CD14-positive monocyte (primary cell): ENCODE measurements at regions not wholly inside any gene's neighbourhood (a gene's known extent, or its start where the extent isn't known, plus 50 kb on each side); places are given as distances from the start of the nearest gene placed in this dataset.

ENCODE experiments used
- DNase-seq, 3 donors: peaks; one replicate each; pipeline ENCODE4 v3.0.0-alpha.2; 2011 to 2022
- H2AFZ ChIP-seq: 2 replicates; pipeline ENCODE4 v1.6.0; 2012; ENCODE audit warnings: mild to moderate bottlenecking, low read depth, low read length, inconsistent platforms; ENCODE audit not compliant: insufficient read depth, poor library complexity, severe bottlenecking
- H3K27ac ChIP-seq, 2 donors: 1 replicate in 1 of 2; 2 replicates in 1 of 2; pipeline ENCODE4 v1.5.1; 2012 to 2013; ENCODE audit warnings: low read length in 2 of 2, control low read depth in 1 of 2, inconsistent platforms in 1 of 2, low read depth in 1 of 2, mild to moderate bottlenecking in 1 of 2
- H3K27me3 ChIP-seq, 2 donors: one replicate each; pipeline versions ENCODE4 v1.6.0 to v1.6.1; 2011 to 2013; ENCODE audit warnings: low read length in 2 of 2; ENCODE audit not compliant: control insufficient read depth in 2 of 2, insufficient read depth in 2 of 2
- H3K36me3 ChIP-seq, 2 donors: replicated peaks in 1 of 2; 1 replicate in 1 of 2; 2 replicates in 1 of 2; pipeline versions ENCODE4 v1.5.1 to v1.6.1; 2012 to 2013; ENCODE audit warnings: low read length in 2 of 2, control low read depth in 1 of 2, inconsistent platforms in 1 of 2, mild to moderate bottlenecking in 1 of 2; ENCODE audit not compliant: insufficient read depth in 2 of 2, control insufficient read depth in 1 of 2
- H3K4me1 ChIP-seq, 2 donors: 1 replicate in 1 of 2; 2 replicates in 1 of 2; pipeline versions ENCODE4 v1.5.1 to v1.6.1; 2012 to 2013; ENCODE audit warnings: low read length in 2 of 2, control low read depth in 1 of 2, inconsistent platforms in 1 of 2, mild to moderate bottlenecking in 1 of 2, moderate library complexity in 1 of 2; ENCODE audit not compliant: insufficient read depth in 2 of 2, control insufficient read depth in 1 of 2
- H3K4me2 ChIP-seq: replicated peaks from 2 replicates; pipeline ENCODE3; 2012; ENCODE audit warnings: low read length, moderate library complexity, mild to moderate bottlenecking; ENCODE audit not compliant: poor library complexity, severe bottlenecking; ENCODE audit errors: extremely low read depth
- H3K4me3 ChIP-seq, 3 experiments: fragments of 200-600 bp in 1 of 3; sonication (generic) in 1 of 3; replicated peaks in 1 of 3; 1 replicate in 2 of 3; 2 replicates in 1 of 3; pipeline ENCODE4 v1.5.1; 2011 to 2013; ENCODE audit warnings: low read length in 3 of 3, mild to moderate bottlenecking in 3 of 3, control low read depth in 2 of 3, low read depth in 2 of 3, inconsistent platforms in 1 of 3, moderate library complexity in 1 of 3
- H3K79me2 ChIP-seq: 2 replicates; pipeline ENCODE4 v1.6.0; 2012; ENCODE audit warnings: mild to moderate bottlenecking, control low read depth, inconsistent platforms, low read length, moderate library complexity; ENCODE audit not compliant: insufficient read depth
- H3K9ac ChIP-seq: 2 replicates; pipeline ENCODE4 v1.6.0; 2017; ENCODE audit warnings: low read length, mild to moderate bottlenecking; ENCODE audit not compliant: insufficient read depth, poor library complexity, severe bottlenecking
- H3K9me3 ChIP-seq, 2 donors: replicated peaks in 1 of 2; 1 replicate in 1 of 2; 2 replicates in 1 of 2; pipeline versions ENCODE4 v1.5.1 to v1.6.1; 2012 to 2013; ENCODE audit warnings: low read length in 2 of 2, control low read depth in 1 of 2; ENCODE audit not compliant: control insufficient read depth in 1 of 2, insufficient read depth in 1 of 2
- H4K20me1 ChIP-seq: 2 replicates; pipeline ENCODE4 v1.6.0; 2012; ENCODE audit warnings: mild to moderate bottlenecking, low read length, control low read depth, moderate library complexity; ENCODE audit not compliant: insufficient read depth
- H3K27ac Mint-ChIP-seq, 7 donors: one replicate each; pipeline ENCODE4 v1.8.0; 2020; ENCODE audit warnings: mild to moderate bottlenecking in 7 of 7, mixed read lengths in 7 of 7, moderate library complexity in 6 of 7, inconsistent platforms in 2 of 7
- H3K27me3 Mint-ChIP-seq, 3 donors: one replicate each; pipeline ENCODE4 v1.8.0; 2021 to 2022; ENCODE audit warnings: low read depth in 3 of 3, mild to moderate bottlenecking in 3 of 3, mixed read lengths in 3 of 3, moderate library complexity in 3 of 3, inconsistent platforms in 1 of 3
- H3K36me3 Mint-ChIP-seq, 2 donors: one replicate each; pipeline ENCODE4 v1.8.0; 2020; ENCODE audit warnings: mixed read lengths in 2 of 2, inconsistent platforms in 1 of 2, mild to moderate bottlenecking in 1 of 2
- H3K4me1 Mint-ChIP-seq: one replicate; pipeline ENCODE4 v1.8.0; 2020; ENCODE audit warnings: mild to moderate bottlenecking, mixed read lengths
- H3K4me3 Mint-ChIP-seq, 2 donors: one replicate each; pipeline ENCODE4 v1.8.0; 2020; ENCODE audit warnings: mild to moderate bottlenecking in 2 of 2, mixed read lengths in 2 of 2, moderate library complexity in 1 of 2
- H3K9me3 Mint-ChIP-seq, 7 donors: one replicate each; pipeline ENCODE4 v1.8.0; 2020 to 2022; ENCODE audit warnings: mixed read lengths in 7 of 7, mild to moderate bottlenecking in 6 of 7, moderate library complexity in 6 of 7, inconsistent platforms in 2 of 7
- CTCF ChIP-seq: fragments of 200-600 bp; IDR thresholded peaks from one replicate; pipeline ENCODE4 v1.8.0; 2022; ENCODE audit warnings: antibody characterized with exemption, mild to moderate bottlenecking
- WGBS: methylation state at CpG from one replicate; pipeline ENCODE4 v1.1.5; 2013; ENCODE audit warnings: missing lambda C conversion rate; ENCODE audit not compliant: insufficient coverage; 5-methylcytosine and 5-hydroxymethylcytosine counted together
- intact Hi-C, 2 donors: fragments of 100-400 bp; cut with micrococcal nuclease; formaldehyde crosslinking; loops; one replicate each; pipeline versions ENCODE4 v1.15.0 to v1.15.1; 2023

DNA sequence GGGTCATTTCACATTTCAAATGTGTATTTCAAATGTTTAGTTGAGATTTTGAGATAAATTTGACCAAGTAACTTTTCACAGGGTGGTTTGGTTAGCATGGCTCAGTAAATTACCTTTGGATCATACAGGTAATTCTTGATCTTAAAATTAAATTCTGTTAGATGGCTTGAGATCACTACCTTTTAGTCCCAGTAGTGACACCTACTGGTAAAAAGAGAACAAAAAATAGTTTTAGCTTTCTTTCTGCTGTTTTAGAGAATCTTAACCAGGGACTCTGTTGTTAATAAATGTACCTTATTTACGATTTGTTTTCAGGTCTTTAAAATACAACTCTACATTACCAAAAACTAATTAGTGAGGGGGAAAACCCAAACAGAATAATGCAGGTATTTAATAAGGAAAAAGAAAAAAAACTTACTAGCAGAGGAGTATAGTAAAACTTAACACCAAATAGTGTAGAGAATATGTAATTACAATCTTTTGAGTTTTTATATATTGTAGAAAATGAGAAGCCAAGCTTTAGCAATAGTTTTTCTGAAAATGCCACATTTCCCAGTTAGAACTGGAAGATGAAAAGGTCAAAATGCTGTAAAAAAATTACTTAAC, 620.3 kb upstream of the AGTR1 start:
- WGBS = no CpG with 5 or more reads among the region's 1 CpG
- no peaks in the 10 kb centered on the region for H3K36me3 ChIP-seq
- H3K9me3 Mint-ChIP-seq = no peaks in the 10 kb centered on the region
- H4K20me1 ChIP-seq = no peaks in the 10 kb centered on the region
- H3K9me3 ChIP-seq = no peaks in the 10 kb centered on the region
- H3K36me3 Mint-ChIP-seq = no peaks in the 10 kb centered on the region
- DNase-seq = peak in 1 of 3 donors; percentile 0
- no peak overlapping the region for H3K4me3 ChIP-seq
- no peak overlapping the region for H3K27ac Mint-ChIP-seq
- no peak overlapping the region for H3K9ac ChIP-seq
- H3K4me3 Mint-ChIP-seq = no peak overlapping the region
- intact Hi-C loops = no loop called here
- H3K4me1 ChIP-seq = no peaks in the 10 kb centered on the region
- no peaks in the 10 kb centered on the region for H3K79me2 ChIP-seq
- no peaks in the 10 kb centered on the region for H3K27me3 ChIP-seq
- H2AFZ ChIP-seq = no peak overlapping the region
- no peak overlapping the region for H3K4me2 ChIP-seq
- H3K27me3 Mint-ChIP-seq = peaks cover 0 to 2% (median 0%) of the 10 kb centered on the region in 3 donors
- TF ChIP-seq CTCF = peak; percentile 40
- no peak overlapping the region for H3K27ac ChIP-seq
- no peaks in the 10 kb centered on the region for H3K4me1 Mint-ChIP-seq

DNA sequence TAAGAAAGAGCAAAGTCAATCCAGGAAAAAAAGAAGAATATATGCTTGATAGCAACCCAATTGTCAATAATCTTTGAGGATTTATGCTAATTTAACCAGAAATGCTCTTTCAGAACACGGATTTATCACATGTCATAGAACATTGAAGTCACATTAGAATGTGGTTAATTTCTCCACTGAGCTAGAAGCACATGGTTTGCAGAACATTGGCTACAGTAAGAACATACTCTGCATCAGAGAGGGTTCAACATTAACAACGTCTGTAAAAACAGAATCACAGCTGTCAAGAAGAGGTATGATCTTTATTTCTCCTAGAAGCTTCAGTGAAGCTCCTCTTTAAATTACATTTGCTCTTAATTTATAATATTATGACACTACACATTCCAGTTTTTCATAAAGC, 619.7 kb upstream of the AGTR1 start:
- no peaks in the 10 kb centered on the region for H3K79me2 ChIP-seq
- no peak for TF ChIP-seq CTCF
- H4K20me1 ChIP-seq = no peaks in the 10 kb centered on the region
- H3K9ac ChIP-seq = no peak overlapping the region
- peaks cover 0 to 2% (median 0%) of the 10 kb centered on the region in 3 donors for H3K27me3 Mint-ChIP-seq
- no peak overlapping the region for H3K4me3 Mint-ChIP-seq
- H3K27me3 ChIP-seq = no peaks in the 10 kb centered on the region
- no peaks in the 10 kb centered on the region for H3K4me1 ChIP-seq
- no peak overlapping the region for H3K4me2 ChIP-seq
- H3K36me3 Mint-ChIP-seq = no peaks in the 10 kb centered on the region
- no peaks in the 10 kb centered on the region for H3K9me3 ChIP-seq
- H2AFZ ChIP-seq = no peak overlapping the region
- intact Hi-C loops = no loop called here
- H3K27ac Mint-ChIP-seq = no peak overlapping the region
- H3K36me3 ChIP-seq = no peaks in the 10 kb centered on the region
- no CpG with 5 or more reads among the region's 2 CpGs for WGBS
- no peak overlapping the region for H3K4me3 ChIP-seq
- H3K9me3 Mint-ChIP-seq = no peaks in the 10 kb centered on the region
- no peak overlapping the region for H3K27ac ChIP-seq
- DNase-seq = no peak
- no peaks in the 10 kb centered on the region for H3K4me1 Mint-ChIP-seq
